ACHN (cell line): ENCODE measurements at regions not wholly inside any gene's neighbourhood (a gene's known extent, or its start where the extent isn't known, plus 50 kb on each side); places are given as distances from the start of the nearest gene placed in this dataset.
"Not testable (repeated sequence)": the region's sequence is repeated elsewhere in the genome, so short reads cannot be mapped to it uniquely, and the experiment has no call there.

ENCODE experiments used
- DNase-seq: peaks from one replicate; pipeline ENCODE4 v3.0.0-alpha.2; 2015
- in situ Hi-C: cut with HindIII; loops from 2 replicates; pipeline ENCODE4 v1.10.0; 2017; ENCODE audit warnings: low sequenced_read_pairs, low pct_ligation_motif_present, low pct_unique_long_range_greater_than_20kb

DNA sequence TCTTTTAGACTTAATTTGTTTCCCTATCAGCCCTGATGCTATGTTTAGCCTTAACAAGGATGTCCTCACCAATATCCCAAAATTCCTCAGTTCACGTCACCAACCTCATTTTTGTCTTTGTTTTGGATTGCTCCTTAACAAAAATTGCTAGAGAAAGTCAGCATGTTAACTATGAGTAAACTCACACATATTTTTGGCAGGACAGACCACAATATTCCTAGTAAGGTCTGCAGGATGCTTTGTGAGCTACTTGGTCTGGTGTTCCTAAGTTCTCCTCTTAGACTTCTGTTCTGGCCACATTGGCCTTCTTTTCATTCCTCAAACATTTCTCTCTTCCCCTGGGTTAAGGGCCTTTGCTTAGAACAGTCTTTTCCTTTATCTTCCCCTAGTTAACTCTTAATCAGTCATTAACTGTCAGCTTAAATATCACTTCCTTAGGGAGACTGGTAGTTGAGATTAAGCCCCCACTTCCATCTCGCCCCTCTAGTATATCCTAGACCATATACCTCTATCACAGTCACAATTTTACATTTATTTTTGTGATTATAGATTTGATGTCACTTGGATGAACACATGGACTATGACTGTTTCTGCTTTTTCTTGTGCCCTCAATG, 116.2 kb downstream of the ADCYAP1 start:
- in situ Hi-C loops = no loop called here
- DNase-seq = no peak

DNA sequence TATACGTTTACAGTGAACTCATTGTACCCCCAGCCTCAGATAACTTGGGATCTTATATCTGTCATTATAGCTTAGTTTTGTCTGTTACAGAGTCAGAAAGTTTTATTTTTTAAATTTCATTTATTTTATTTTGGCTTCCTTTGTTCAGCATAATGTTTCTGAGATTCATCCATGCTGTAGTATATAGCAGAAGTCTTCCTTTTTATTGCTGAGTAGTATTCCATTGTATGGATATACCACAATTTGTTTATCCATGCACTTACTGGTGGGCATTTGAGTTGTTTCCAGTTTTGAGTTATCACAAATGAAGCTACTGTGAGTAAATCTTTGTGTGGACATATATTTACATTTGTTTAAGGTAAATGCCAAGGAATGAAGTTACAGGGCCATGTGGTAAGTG, 122.3 kb downstream of the ADCYAP1 start:
- DNase-seq = no peak
- in situ Hi-C loops = no loop called here

DNA sequence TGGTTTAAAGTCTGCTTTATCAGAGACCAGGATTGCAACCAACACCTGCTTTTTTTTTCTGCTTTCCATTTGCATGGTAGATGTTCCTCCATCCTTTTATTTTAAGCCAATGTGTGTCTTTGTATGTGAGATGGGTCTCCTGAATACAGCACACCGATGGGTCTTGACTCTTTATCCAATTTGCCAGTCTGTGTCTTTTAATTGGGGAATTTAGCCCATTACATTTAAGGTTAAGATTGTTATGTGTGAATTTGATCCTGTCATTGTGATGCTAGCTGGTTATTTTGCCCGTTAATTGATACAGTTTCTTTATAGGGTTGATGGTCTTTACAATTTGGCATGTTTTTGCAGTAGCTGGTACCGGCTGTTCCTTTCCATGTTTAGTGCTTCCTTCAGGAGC, 128.4 kb downstream of the ADCYAP1 start:
- DNase-seq, in situ Hi-C loops: not testable (repeated sequence)

DNA sequence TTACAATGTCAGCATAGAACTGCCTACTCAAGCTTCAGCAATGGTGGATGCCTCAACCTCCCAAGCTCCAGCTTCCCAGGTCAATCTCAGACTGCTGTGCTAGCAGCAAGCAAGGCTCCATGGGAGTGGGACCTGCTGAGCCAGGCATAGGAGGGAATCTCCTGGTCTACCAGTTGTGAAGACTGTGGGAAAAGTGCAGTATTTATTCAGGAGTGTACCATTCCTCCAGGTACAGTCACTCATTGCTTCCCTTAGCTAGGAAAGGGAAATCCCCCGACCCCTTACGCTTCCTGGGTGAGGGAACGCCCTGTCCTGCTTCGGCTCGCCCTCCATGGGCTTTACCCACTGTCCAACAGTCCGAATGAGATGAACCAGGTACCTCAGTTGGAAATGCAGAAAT, 130.3 kb downstream of the ADCYAP1 start:
- in situ Hi-C loops = no loop called here
- no peak for DNase-seq

DNA sequence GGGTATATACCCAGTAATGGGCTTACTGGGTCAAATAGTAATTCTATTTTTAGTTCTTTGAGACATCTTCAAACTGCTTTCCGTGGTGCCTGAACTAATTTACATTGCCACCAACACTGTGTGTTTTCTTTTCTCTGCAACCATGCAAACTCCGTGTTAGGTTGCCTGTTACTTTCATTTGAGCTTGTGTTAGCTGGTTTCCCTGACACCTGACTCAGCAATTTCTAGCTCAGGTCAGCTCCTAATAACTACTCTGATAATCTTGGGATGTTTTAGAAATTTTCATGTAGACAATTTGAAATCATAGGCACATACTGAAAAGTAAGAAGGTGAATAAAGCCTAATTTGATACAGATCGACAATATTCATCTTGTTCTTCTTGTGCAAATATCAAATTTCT, 132.3 kb downstream of the ADCYAP1 start:
- in situ Hi-C loops = no loop called here

DNA sequence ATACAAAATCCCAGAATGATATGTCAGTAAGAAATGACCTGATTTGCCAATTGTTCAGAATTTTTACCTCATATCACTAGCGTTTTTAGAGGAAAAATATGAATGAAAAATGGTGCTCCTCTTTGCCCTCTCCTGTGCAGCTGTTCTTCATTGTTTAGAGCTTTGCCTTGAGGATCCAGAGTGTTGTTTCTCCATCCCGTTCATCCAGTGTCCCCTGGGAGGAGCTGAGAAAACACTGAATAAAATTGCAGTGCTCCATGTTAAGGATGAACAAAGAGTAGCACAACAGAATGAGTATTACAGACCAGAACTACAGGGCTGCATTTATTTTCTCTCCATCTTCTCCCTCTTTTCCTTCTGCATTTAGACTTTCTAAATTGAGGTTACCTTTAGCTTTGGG, 133.1 kb downstream of the ADCYAP1 start:
- DNase-seq = no peak
- in situ Hi-C loops = no loop called here

More for the DNA sequence above, 132.3 kb downstream of the ADCYAP1 start:
- DNase-seq = no peak

DNA sequence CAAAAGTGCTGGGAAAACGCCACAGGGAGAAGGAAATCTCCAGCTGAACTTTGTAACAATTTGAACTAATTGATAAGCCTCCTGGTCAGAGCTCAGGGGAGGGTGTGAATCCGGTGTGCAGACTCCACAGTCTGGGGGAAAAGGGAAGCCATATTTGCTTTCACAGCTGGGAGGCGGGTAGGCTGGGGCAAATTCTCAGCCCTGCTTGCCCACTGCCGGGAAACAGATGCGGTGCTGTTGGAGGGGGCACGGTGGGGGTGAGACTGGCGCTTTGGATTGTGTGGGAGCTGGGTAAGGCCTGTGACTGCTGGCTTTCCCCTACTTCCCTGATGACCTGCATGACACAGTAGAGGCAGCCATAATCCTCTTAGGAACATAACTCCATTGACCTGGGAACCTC, 134.8 kb downstream of the ADCYAP1 start:
- in situ Hi-C loops = no loop called here
- no peak for DNase-seq

DNA sequence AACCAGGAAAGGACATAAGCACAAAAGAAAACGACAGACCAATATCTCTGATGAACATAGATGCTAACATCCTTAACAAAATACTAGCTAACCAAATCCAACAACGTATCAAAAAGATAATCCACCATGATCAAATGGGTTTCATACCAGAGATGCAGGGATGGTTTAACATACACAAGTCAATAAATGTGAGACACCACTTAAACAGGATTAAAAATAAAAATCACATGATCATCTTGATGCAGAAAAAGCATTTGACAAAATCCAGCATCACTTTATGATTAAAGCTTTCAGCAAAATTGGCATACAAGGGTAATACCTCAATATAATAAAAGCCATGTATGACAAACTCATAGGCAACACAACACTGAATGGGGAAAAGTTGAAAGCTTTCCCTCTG, 138.4 kb downstream of the ADCYAP1 start:
- DNase-seq, in situ Hi-C loops: not testable (repeated sequence)

DNA sequence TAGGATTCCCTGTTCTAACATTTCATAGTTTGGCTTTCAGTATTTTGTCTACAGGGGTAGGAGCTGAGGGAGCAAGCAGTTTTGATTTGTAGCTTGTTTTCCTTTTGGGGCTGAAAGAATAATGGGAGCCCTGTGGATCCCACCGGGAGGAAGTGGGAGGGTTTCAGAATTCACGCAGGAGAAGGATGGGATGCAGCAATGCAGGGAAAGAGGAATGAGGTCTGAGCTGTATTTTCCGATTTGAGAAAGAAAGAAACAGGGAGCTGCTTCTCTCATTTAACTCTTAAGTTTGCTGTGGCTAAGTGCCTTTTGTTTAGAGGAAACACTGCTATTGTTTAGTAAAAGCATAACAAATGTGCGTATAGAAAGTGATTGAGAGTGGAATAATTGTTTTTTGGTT, 141.0 kb downstream of the ADCYAP1 start:
- in situ Hi-C loops = no loop called here
- DNase-seq = no peak

DNA sequence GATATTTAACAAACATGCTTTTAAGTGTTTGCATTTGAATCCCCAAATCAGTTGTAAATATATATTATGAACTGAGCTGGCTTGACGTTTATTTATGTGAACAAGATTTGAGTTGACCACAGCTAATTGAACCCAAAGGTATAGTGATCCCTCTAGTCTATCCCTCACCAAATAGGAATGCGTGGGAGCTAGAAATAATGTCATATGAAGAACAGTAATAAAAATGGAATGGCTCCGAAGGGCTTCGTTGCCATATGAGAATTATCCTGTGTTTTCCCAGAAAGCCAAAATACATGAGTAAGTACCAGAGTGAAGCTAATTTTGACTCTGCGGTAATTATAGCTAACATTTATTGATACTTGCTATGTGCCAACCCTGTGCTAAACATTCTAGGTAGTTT, 142.7 kb downstream of the ADCYAP1 start:
- DNase-seq = no peak
- in situ Hi-C loops = no loop called here

DNA sequence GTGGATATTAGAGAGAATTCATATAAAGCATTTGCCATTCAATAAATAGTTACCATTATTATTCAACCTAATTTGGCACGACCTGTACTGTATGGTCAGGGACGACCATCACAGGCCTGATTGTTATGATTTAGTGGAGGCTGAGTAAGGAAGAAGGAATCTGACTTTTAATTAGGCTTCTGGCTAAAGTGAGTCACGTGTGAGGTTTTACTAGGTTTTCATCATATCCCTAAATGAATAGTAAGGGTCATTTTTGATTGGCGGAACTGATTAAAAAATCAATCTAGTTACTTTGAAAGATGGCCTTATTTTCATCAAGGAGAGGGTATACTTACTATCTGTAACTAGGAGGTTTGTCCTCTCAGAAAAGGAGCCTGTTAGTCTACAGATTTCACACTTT, 143.4 kb downstream of the ADCYAP1 start:
- in situ Hi-C loops = no loop called here
- DNase-seq = no peak

DNA sequence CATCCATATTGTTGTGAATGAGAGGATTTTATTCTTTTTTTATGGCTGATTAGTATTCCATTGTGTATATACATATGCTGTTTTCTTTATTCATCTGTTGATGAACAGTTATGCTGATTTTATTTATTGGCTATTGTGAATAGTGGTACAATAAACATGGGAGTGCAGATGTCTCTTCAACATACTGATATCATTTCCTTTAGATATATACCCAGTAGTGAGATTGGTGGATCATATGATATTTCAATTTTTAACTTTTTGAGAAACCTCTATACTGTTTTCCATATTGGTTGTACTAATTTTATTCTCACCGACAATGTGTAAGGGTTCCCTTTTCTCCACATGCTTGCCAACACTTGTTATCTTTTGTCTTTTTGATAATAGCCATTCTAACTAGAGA, 144.5 kb downstream of the ADCYAP1 start:
- in situ Hi-C loops = no loop called here
- no peak for DNase-seq

DNA sequence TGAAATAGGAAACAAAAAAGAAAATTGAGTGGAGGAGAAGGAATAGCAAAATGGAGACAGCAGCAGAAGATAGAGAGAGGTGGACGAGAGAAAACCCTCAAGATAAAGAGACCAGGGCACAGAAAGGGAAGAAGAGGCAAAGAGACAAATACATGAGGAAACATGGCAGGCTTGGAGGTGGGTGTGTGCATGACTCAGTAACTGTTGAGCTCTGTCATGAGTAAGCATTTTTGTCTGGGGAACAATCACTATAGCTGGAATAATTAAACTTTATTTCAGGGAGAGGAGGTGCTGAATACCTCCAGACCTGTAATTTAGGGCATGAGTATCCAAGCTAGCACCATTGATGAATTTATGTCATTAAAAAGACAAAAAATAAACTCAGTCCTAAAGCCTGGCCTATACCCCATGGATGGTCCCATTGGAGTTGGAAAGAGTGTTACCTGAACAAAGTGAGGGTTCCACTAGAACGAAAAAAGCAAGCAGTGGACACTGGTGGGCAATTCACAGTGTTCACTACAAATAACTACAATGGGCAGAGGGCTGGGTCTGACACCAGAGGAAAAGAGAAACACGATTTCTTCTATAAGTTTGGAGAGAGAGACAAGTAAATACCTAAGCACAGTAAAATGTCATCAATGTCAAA, 145.5 kb downstream of the ADCYAP1 start:
- in situ Hi-C loops = no loop called here
- no peak for DNase-seq

DNA sequence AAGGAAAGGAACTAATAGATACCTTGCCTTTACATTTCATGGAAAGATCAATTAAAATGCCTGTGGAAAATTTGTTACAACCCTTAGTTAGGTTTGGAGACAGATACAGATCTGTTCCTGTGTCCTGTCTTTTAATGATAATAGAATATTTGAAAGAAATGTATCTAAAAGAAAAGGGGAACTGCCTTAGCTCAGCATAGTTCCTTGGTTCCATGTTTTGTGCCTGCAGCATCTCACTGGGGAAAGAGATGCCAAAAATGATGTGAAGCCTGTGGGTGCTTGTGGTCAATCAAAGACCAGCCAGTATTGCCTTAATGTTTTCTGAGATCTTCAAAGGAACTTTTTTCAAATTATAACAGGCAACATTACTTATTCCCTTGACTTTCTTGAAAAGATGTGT, 147.6 kb downstream of the ADCYAP1 start:
- no peak for DNase-seq
- in situ Hi-C loops = no loop called here

DNA sequence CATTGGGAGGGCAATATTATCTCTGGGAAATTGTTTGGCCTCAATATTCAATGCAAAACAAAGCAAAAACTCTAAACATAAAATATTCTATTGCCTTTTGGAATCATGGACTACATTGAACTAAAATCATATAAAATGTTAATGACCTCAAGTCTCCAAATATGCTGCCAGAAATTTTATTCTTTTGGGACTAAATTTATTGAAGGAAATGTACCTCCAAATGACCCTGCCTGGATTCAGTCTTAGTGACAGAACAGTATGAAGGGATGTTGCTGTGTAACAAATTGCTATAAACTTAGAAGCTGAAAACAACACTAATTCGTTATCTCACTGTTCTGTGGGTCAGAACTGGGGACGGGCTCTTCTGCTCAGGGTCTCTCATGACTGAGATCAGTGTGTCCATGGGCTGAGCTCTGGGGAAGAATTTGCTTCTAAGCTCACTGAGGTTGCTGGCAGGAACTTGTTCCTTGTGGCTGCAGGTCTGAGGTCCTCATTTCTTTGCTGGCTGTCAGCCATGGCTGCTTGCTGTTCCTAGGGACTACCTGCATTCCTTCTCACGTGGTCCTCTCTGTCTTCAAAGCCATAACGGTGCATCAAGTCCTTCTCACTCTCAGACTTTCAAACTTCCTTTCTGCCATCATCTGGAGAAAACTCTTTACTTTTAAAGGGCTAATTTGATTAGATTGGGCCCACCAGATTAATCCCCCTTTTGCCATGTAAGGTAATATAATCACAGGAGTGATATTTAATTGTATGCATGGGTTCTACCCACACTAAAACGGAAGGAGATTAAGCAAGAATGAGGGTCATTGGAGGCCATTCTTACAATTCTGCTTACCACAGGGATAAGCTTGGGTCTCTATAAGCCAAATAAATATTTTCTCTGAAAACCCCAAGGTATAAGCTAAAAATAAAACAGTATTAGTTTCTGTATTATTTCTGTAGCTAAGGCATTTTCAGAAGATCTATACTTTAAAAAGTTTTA, 149.0 kb downstream of the ADCYAP1 start:
- DNase-seq = no peak
- in situ Hi-C loops = no loop called here

DNA sequence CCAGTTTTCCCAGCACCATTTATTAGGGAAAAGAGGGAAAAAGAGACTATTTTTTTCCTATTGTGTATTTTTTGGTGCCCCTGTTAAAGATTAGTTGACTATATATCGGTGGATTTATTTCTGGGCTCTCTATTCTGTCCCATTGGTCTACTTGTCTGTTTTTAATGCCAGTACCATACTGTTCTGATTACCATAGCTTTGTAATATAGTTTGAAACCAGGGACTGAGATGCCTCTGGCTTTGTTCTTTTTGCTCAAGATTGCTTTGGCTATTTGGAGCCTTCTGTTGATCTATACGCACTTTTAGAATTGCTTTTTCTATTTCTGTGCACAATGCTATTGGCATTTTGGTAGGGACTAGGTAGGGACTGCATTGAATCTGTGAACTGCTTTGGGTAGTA, 151.7 kb downstream of the ADCYAP1 start:
- in situ Hi-C loops = no loop called here
- DNase-seq = no peak

DNA sequence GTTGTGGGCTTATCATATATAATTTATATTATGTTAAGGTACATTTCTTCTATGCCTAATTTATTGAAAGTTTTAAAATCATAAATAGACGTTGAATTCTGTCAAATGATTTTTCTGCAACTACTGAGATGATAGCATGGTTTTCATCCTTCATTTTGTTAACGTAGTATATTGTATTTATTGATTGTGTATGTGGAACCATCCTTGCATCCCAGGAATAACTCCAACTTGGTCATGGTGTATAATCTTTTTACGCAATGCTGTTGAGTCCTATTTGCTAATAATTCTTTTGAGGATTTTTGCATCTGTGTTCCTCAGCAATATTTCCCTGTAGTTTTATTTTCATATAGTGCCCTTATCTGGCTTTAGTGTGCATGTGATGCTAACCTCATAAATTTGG, 152.7 kb downstream of the ADCYAP1 start:
- DNase-seq = no peak
- in situ Hi-C loops = no loop called here

DNA sequence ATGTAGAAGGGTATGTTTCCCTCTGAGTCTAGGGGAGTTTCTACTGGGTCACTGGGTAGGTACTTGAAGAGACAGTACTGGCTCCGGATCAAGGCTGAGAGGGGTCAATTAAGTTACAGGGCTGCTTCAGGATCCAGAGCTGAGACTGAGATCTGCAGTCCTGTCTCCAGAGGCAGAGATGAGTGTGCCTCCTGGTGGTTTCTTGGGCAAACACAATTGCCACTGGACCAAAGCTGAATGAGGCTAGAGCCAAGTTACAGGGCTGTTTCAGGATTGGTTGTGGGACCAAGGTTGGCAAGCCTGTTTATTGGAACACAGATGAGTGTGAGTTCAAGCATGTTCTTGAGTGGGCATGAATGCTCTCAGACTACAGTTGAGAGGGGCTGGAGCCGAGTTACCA, 157.9 kb downstream of the ADCYAP1 start:
- in situ Hi-C loops = no loop called here
- peak; percentile 19 for DNase-seq

DNA sequence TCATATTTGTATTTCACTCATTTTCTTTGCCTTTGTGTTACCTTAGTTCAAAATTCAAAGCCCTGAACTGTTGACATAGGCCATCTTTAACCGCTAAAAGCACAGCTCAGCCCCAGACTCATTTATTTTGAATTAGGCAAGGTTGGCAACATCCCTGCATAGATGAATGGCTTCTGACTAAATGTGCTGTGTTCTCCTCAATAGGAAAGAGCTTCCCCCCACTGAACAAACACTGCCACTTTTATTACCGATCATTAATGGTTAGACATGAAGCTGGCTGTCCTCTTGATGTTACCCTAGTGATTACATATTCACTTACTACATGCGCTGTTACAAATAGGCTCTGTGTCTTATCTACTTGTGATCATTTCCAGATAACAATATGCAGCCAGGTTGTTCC, 170.7 kb downstream of the ADCYAP1 start:
- in situ Hi-C loops = no loop called here
- no peak for DNase-seq

DNA sequence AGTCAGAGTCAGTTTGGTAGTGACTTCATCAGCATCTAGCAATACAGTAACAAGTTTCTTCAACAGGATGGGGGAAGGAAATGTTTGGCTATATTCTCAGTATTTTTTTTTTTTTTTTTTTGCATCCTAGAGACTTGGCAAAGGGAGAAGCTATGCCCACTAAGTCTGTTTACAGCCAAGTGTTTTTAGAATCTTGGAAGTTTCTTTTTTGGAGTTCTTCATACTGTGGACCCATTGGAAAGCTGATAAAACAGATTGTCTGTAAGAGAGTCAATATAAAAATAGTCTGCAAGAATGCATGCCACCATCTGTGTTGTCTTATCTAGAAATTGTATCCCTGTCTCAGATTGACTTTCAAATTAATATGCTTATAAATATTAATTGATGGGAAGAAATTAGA, 171.2 kb downstream of the ADCYAP1 start:
- in situ Hi-C loops = no loop called here
- DNase-seq = no peak
